Mesodermal cell (in vitro differentiated cells): ENCODE measurements at regions not wholly inside any gene's neighbourhood (a gene's known extent, or its start where the extent isn't known, plus 50 kb on each side); places are given as distances from the start of the nearest gene placed in this dataset.

Source experiments
- H3K27ac ChIP-seq: 2 replicates; pipeline ENCODE4 v1.7.0; 2013; ENCODE audit warnings: mild to moderate bottlenecking, low read depth, low read length, moderate library complexity; ENCODE audit not compliant: severe bottlenecking
- H3K36me3 ChIP-seq: 2 replicates; pipeline ENCODE4 v1.7.1; 2013; ENCODE audit warnings: mild to moderate bottlenecking, low read length, moderate library complexity; ENCODE audit not compliant: control insufficient read depth, insufficient read depth
- H3K4me1 ChIP-seq: one replicate; pipeline ENCODE4 v1.7.1; 2013; ENCODE audit warnings: mild to moderate bottlenecking, low read length; ENCODE audit not compliant: insufficient read depth, control insufficient read depth, poor library complexity, severe bottlenecking
- H3K4me3 ChIP-seq: 2 replicates; pipeline ENCODE4 v1.7.0; 2013; ENCODE audit warnings: low read length, control low read depth, mild to moderate bottlenecking; ENCODE audit not compliant: insufficient read depth, poor library complexity, severe bottlenecking; ENCODE audit errors: extremely low read depth
- H3K9me3 ChIP-seq: 2 replicates; pipeline ENCODE4 v1.7.1; 2013; ENCODE audit warnings: mild to moderate bottlenecking, low read length, moderate library complexity; ENCODE audit not compliant: control insufficient read depth
- WGBS, 2 experiments: methylation state at CpG; one replicate each; pipeline ENCODE4 v1.1.5; 2013; ENCODE audit warnings: missing lambda C conversion rate in 2 of 2; ENCODE audit not compliant: insufficient coverage in 2 of 2; 5-methylcytosine and 5-hydroxymethylcytosine counted together

- WGBS, 2 experiments: no CpG with 5 or more reads among the region's 1 CpG
- no peak overlapping the region for H3K27ac ChIP-seq
- H3K9me3 ChIP-seq: no peaks in the 10 kb centered on the region
- H3K36me3 ChIP-seq: no peaks in the 10 kb centered on the region
- no peak overlapping the region for H3K4me3 ChIP-seq
- H3K4me1 ChIP-seq: peaks cover 7% of the 10 kb centered on the region
These were observed 139.1 kb upstream of the SERP2 start for GRCh38 chr13:44234566-44234965.

GRCh38 chr13:44236370-44236769, 137.3 kb upstream of the SERP2 start:
- WGBS, 2 experiments: no CpG with 5 or more reads among the region's 1 CpG
- H3K27ac ChIP-seq: no peak overlapping the region
- H3K4me3 ChIP-seq: no peak overlapping the region
- peaks cover 7% of the 10 kb centered on the region for H3K4me1 ChIP-seq
- no peaks in the 10 kb centered on the region for H3K9me3 ChIP-seq
- H3K36me3 ChIP-seq: no peaks in the 10 kb centered on the region

- Histone ChIP-seq H3K9me3 (no peaks in the 10 kb centered on the region), H3K36me3 (no peaks in the 10 kb centered on the region), H3K4me3 (no peak overlapping the region), H3K4me1 (peaks cover 7% of the 10 kb centered on the region), H3K27ac (peak overlapping the region; percentile 66)
- WGBS, 2 experiments: 91 to 93% methylated on average over 4 of the region's 5 CpGs
These were observed 136.8 kb upstream of the SERP2 start for GRCh38 chr13:44236801-44237207.

- 67 to 70% methylated on average over 1 to 2 of the region's 4 CpGs for WGBS, 2 experiments
- H3K27ac ChIP-seq: peak overlapping the region; percentile 66
These were observed 136.3 kb upstream of the SERP2 start for GRCh38 chr13:44237276-44237767.

GRCh38 chr13:44237881-44238421, 135.7 kb upstream of the SERP2 start:
- no peaks in the 10 kb centered on the region for H3K36me3 ChIP-seq
- 90 to 100% methylated on average over 3 of the region's 4 CpGs for WGBS, 2 experiments
- H3K27ac ChIP-seq: peak overlapping the region; percentile 66
- H3K4me3 ChIP-seq: no peak overlapping the region
- no peaks in the 10 kb centered on the region for H3K9me3 ChIP-seq
- H3K4me1 ChIP-seq: peaks cover 10% of the 10 kb centered on the region

More at GRCh38 chr13:44237276-44237767, 136.3 kb upstream of the SERP2 start:
- H3K4me1 ChIP-seq: peaks cover 7% of the 10 kb centered on the region
- no peaks in the 10 kb centered on the region for H3K9me3 ChIP-seq
- H3K36me3 ChIP-seq: no peaks in the 10 kb centered on the region
- H3K4me3 ChIP-seq: no peak overlapping the region

- Histone ChIP-seq H3K4me1 (peaks cover 30% of the 10 kb centered on the region), H3K27ac (no peak overlapping the region), H3K4me3 (no peak overlapping the region), H3K9me3 (no peaks in the 10 kb centered on the region), H3K36me3 (no peaks in the 10 kb centered on the region)
- no CpG with 5 or more reads among the region's 1 CpG for WGBS, 2 experiments
These were observed 132.9 kb upstream of the SERP2 start for GRCh38 chr13:44240611-44241145.

GRCh38 chr13:44241638-44242037, 132.0 kb upstream of the SERP2 start:
- H3K4me1 ChIP-seq: peaks cover 30% of the 10 kb centered on the region
- H3K4me3 ChIP-seq: no peak overlapping the region
- H3K9me3 ChIP-seq: no peaks in the 10 kb centered on the region
- 97 to 100% methylated on average over 3 to 5 of the region's 6 CpGs for WGBS, 2 experiments
- no peaks in the 10 kb centered on the region for H3K36me3 ChIP-seq
- H3K27ac ChIP-seq: no peak overlapping the region

GRCh38 chr13:44242766-44243165, 130.9 kb upstream of the SERP2 start:
- WGBS, 2 experiments: 81 to 100% methylated on average over 3 of the region's 3 CpGs
- no peak overlapping the region for H3K4me3 ChIP-seq
- peaks cover 24% of the 10 kb centered on the region for H3K4me1 ChIP-seq
- peak overlapping the region; percentile 60 for H3K27ac ChIP-seq
- H3K36me3 ChIP-seq: no peaks in the 10 kb centered on the region
- H3K9me3 ChIP-seq: no peaks in the 10 kb centered on the region

GRCh38 chr13:44243198-44243857, 130.3 kb upstream of the SERP2 start:
- Histone ChIP-seq H3K4me1 (peaks cover 23% of the 10 kb centered on the region), H3K36me3 (no peaks in the 10 kb centered on the region), H3K9me3 (no peaks in the 10 kb centered on the region), H3K4me3 (no peak overlapping the region), H3K27ac (peak overlapping the region; percentile 60)
- 49 to 53% methylated on average over 7 to 9 of the region's 11 CpGs for WGBS, 2 experiments

GRCh38 chr13:44244288-44244687, 129.3 kb upstream of the SERP2 start:
- peak overlapping the region; percentile 5 for H3K27ac ChIP-seq
- WGBS, 2 experiments: 67 to 72% methylated on average over 6 of the region's 6 CpGs
- no peaks in the 10 kb centered on the region for H3K36me3 ChIP-seq

GRCh38 chr13:44249431-44249836, 124.2 kb upstream of the SERP2 start:
- WGBS, 2 experiments: 100% methylated on average over 1 of the region's 1 CpG; no CpG with 5 or more reads in 1 of the 2 experiments
- Histone ChIP-seq H3K4me3 (no peak overlapping the region), H3K27ac (no peak overlapping the region)

More at GRCh38 chr13:44244288-44244687, 129.3 kb upstream of the SERP2 start:
- H3K4me1 ChIP-seq: peaks cover 23% of the 10 kb centered on the region
- H3K9me3 ChIP-seq: no peaks in the 10 kb centered on the region
- H3K4me3 ChIP-seq: no peak overlapping the region

More at GRCh38 chr13:44249431-44249836, 124.2 kb upstream of the SERP2 start:
- Histone ChIP-seq H3K4me1 (peaks cover 6% of the 10 kb centered on the region), H3K9me3 (no peaks in the 10 kb centered on the region), H3K36me3 (no peaks in the 10 kb centered on the region)
